Astrocyte (in vitro differentiated cells and primary cell): ENCODE measurements at regions not wholly inside any gene's neighbourhood (a gene's known extent, or its start where the extent isn't known, plus 50 kb on each side); places are given as distances from the start of the nearest gene placed in this dataset.

ENCODE experiments used
- DNase-seq: peaks from one replicate; pipeline ENCODE4 v3.0.0-alpha.2; 2010; ENCODE audit warnings: low read depth
- FAIRE-seq: peaks from 2 replicates; lab custom pipeline; 2011; peaks lifted over from hg19 to GRCh38; lab: Jason Lieb, UNC
- H2AFZ ChIP-seq: 2 replicates; pipeline ENCODE4 v1.6.0; 2012; ENCODE audit warnings: low read depth, low read length, inconsistent platforms
- H3K27ac ChIP-seq: 2 replicates; pipeline ENCODE4 v1.5.1; 2011; ENCODE audit warnings: low read depth, low read length, inconsistent platforms
- H3K27me3 ChIP-seq: 2 replicates; pipeline ENCODE4 v1.6.0; 2011; ENCODE audit warnings: low read length, inconsistent platforms; ENCODE audit not compliant: insufficient read depth
- H3K36me3 ChIP-seq: 2 replicates; pipeline ENCODE4 v1.5.1; 2011; ENCODE audit warnings: low read length, inconsistent platforms; ENCODE audit not compliant: insufficient read depth
- H3K4me1 ChIP-seq: 2 replicates; pipeline ENCODE4 v1.5.1; 2011; ENCODE audit warnings: low read length, inconsistent platforms; ENCODE audit not compliant: insufficient read depth
- H3K4me2 ChIP-seq: 2 replicates; pipeline ENCODE4 v1.6.0; 2012; ENCODE audit warnings: low read length, inconsistent platforms
- H3K4me3 ChIP-seq: 2 replicates; pipeline ENCODE4 v1.5.1; 2011; ENCODE audit warnings: low read depth, mild to moderate bottlenecking, low read length, inconsistent platforms; ENCODE audit not compliant: insufficient read depth
- H3K79me2 ChIP-seq: 2 replicates; pipeline ENCODE4 v1.6.0; 2012; ENCODE audit warnings: mild to moderate bottlenecking, low read length, inconsistent platforms; ENCODE audit not compliant: insufficient read depth
- H3K9ac ChIP-seq: 2 replicates; pipeline ENCODE4 v1.6.0; 2012; ENCODE audit warnings: mild to moderate bottlenecking, low read length, inconsistent platforms
- H3K9me3 ChIP-seq: 2 replicates; pipeline ENCODE4 v1.5.1; 2012; ENCODE audit warnings: low read depth, mild to moderate bottlenecking, low read length, inconsistent platforms; ENCODE audit not compliant: insufficient read depth
- H4K20me1 ChIP-seq: 2 replicates; pipeline ENCODE4 v1.6.0; 2012; ENCODE audit warnings: low read length, inconsistent platforms; ENCODE audit not compliant: insufficient read depth
- H3K27ac Mint-ChIP-seq: one replicate; pipeline ENCODE4 v1.8.0; 2021; ENCODE audit warnings: mild to moderate bottlenecking, mixed read lengths; ENCODE audit not compliant: unreplicated experiment
- H3K27me3 Mint-ChIP-seq: one replicate; pipeline ENCODE4 v1.8.0; 2021; ENCODE audit warnings: low read depth, mixed read lengths; ENCODE audit not compliant: unreplicated experiment
- H3K36me3 Mint-ChIP-seq: one replicate; pipeline ENCODE4 v1.8.0; 2021; ENCODE audit warnings: low read depth, mixed read lengths; ENCODE audit not compliant: unreplicated experiment
- H3K4me1 Mint-ChIP-seq: one replicate; pipeline ENCODE4 v1.8.0; 2021; ENCODE audit warnings: low read depth, mixed read lengths; ENCODE audit not compliant: unreplicated experiment
- H3K4me3 Mint-ChIP-seq: one replicate; pipeline ENCODE4 v1.8.0; 2021; ENCODE audit warnings: mild to moderate bottlenecking, moderate library complexity, mixed read lengths; ENCODE audit not compliant: unreplicated experiment
- H3K9me3 Mint-ChIP-seq: one replicate; pipeline ENCODE4 v1.8.0; 2021; ENCODE audit warnings: mild to moderate bottlenecking, mixed read lengths; ENCODE audit not compliant: unreplicated experiment
- EZH2 ChIP-seq: IDR thresholded peaks from 2 replicates; pipeline ENCODE4 v1.6.1; 2012; ENCODE audit warnings: mild to moderate bottlenecking, low read length, inconsistent platforms; ENCODE audit not compliant: insufficient read depth
- TF ChIP-seq, protein P1 (sequence below): IDR thresholded peaks from 2 replicates; pipeline ENCODE4 v1.5.1; 2011; ENCODE audit warnings: low read depth, mild to moderate bottlenecking, inconsistent platforms, low read length, moderate library complexity; ENCODE audit not compliant: insufficient read depth

DNA sequence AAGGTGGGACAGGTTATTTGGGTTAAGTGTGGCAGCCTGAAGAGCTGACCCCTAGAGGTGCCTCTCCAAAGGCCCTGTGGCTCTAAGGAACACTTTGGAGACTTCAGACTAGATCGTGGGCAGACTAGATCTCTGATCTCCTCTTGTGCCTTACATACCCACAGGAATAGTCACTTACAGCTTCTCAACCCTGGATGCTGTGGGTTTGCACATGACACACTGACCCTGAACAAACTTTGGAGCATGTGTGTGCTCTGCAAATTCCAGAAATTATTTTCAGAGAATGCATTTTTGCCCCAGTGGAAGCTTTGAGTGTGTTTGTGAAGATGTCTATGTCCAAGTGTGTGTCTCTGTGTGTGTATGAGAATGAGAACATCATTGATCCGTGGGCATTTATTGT lies 119.6 kb downstream of the EMX2 start:
- no peak overlapping the region for H3K4me2 ChIP-seq
- peak; percentile 26 for FAIRE-seq
- Mint-ChIP-seq H3K4me3 (no peak overlapping the region), H3K27me3 (peaks cover 16% of the 10 kb centered on the region), H3K4me1 (peaks cover 13% of the 10 kb centered on the region), H3K9me3 (peaks cover 7% of the 10 kb centered on the region), H3K36me3 (no peaks in the 10 kb centered on the region), H3K27ac (peak overlapping the region; percentile 81)
- H4K20me1 ChIP-seq = no peaks in the 10 kb centered on the region
- no peaks in the 10 kb centered on the region for H3K27me3 ChIP-seq
- H3K4me1 ChIP-seq = peaks cover 4% of the 10 kb centered on the region
- H3K79me2 ChIP-seq = no peaks in the 10 kb centered on the region
- H3K27ac ChIP-seq = no peak overlapping the region
- DNase-seq = no peak
- no peak overlapping the region for H3K4me3 ChIP-seq
- H3K36me3 ChIP-seq = no peaks in the 10 kb centered on the region
- TF ChIP-seq EZH2 = no peak
- TF ChIP-seq, protein P1, sequence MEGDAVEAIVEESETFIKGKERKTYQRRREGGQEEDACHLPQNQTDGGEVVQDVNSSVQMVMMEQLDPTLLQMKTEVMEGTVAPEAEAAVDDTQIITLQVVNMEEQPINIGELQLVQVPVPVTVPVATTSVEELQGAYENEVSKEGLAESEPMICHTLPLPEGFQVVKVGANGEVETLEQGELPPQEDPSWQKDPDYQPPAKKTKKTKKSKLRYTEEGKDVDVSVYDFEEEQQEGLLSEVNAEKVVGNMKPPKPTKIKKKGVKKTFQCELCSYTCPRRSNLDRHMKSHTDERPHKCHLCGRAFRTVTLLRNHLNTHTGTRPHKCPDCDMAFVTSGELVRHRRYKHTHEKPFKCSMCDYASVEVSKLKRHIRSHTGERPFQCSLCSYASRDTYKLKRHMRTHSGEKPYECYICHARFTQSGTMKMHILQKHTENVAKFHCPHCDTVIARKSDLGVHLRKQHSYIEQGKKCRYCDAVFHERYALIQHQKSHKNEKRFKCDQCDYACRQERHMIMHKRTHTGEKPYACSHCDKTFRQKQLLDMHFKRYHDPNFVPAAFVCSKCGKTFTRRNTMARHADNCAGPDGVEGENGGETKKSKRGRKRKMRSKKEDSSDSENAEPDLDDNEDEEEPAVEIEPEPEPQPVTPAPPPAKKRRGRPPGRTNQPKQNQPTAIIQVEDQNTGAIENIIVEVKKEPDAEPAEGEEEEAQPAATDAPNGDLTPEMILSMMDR = no peak
- H3K9ac ChIP-seq = no peak overlapping the region
- H2AFZ ChIP-seq = no peak overlapping the region
- H3K9me3 ChIP-seq = no peaks in the 10 kb centered on the region

DNA sequence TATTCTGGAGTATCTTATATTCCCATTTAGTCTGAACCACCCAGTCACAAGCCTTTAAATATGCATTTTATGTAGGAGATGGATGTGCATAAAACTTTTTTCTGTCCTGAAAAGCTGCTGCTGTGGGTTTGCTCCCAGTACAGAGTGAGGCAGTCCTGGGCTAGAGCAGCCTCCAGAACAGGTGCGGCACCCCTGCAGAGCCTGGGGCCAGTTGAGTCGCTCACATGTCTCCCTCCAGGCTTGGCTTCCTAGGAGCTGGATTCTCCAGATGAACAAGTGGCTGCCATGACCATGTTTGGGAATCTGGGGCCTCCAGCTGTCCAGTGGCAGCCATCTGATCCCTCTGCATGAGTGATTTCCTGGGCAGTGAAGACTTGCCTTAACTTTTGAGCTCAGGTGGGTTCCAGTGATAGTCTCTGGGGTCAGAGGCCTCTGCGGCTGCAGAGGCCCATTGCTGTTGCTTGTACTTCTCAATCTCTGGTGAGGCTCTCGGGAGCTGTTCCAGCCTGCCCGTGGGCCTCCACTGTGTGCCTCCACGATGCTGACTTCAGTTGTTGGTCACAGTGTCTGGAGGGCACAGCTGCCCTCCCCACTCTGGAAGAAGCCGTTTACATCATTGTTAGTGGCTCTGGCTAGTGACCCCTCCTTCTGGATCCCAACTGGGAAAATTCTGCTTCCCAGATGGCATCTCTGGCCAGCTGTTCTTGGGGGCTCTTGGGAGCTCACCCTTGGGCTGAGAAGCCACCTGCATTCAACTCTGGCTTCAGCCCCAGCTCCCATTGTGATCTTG lies 120.4 kb downstream of the EMX2 start:
- TF ChIP-seq EZH2 = no peak
- TF ChIP-seq, protein P1 = no peak
- Histone ChIP-seq H3K27me3 (no peaks in the 10 kb centered on the region), H4K20me1 (no peaks in the 10 kb centered on the region), H2AFZ (no peak overlapping the region), H3K9ac (peak overlapping the region; percentile 10), H3K36me3 (no peaks in the 10 kb centered on the region), H3K27ac (peak overlapping the region; percentile 33), H3K79me2 (no peaks in the 10 kb centered on the region), H3K4me3 (no peak overlapping the region), H3K4me2 (no peak overlapping the region), H3K9me3 (no peaks in the 10 kb centered on the region), H3K4me1 (peaks cover 4% of the 10 kb centered on the region)
- H3K4me3 Mint-ChIP-seq = no peak overlapping the region
- H3K27me3 Mint-ChIP-seq = peaks cover 18% of the 10 kb centered on the region
- no peak for DNase-seq
- H3K9me3 Mint-ChIP-seq = peaks cover 7% of the 10 kb centered on the region
- H3K36me3 Mint-ChIP-seq = no peaks in the 10 kb centered on the region
- no peak for FAIRE-seq
- peak overlapping the region; percentile 81 for H3K27ac Mint-ChIP-seq
- H3K4me1 Mint-ChIP-seq = peaks cover 13% of the 10 kb centered on the region

DNA sequence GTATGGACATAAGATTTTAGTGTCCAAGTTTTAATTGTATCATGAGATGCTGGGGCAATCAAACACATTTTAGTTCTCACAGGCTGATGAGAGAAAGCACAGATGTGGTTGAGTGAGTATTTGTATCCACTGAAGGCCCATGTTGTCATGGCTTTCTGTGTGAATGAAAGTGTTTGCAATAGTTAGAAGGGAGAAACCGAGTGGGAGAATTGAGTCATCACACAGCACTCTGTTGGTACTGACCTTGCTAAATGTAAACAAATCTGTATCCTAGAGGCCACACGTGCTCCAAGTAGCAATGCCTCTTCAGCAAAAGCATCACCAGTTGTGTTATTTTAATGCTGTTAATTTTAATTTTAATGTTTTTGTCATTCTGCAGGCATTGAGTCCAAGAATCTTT lies 121.2 kb downstream of the EMX2 start:
- no peak overlapping the region for H3K4me3 ChIP-seq
- peaks cover 7% of the 10 kb centered on the region for H3K9me3 Mint-ChIP-seq
- no peak overlapping the region for H3K4me2 ChIP-seq
- H3K36me3 ChIP-seq = no peaks in the 10 kb centered on the region
- H3K27ac ChIP-seq = no peak overlapping the region
- H2AFZ ChIP-seq = no peak overlapping the region
- DNase-seq (peak; percentile 75), FAIRE-seq (peak; percentile 45)
- no peaks in the 10 kb centered on the region for H3K27me3 ChIP-seq
- peaks cover 4% of the 10 kb centered on the region for H3K4me1 ChIP-seq
- H3K79me2 ChIP-seq = no peaks in the 10 kb centered on the region
- H3K4me3 Mint-ChIP-seq = no peak overlapping the region
- no peaks in the 10 kb centered on the region for H4K20me1 ChIP-seq
- no peak overlapping the region for H3K9ac ChIP-seq
- TF ChIP-seq, protein P1 = no peak
- TF ChIP-seq EZH2 = no peak
- peaks cover 18% of the 10 kb centered on the region for H3K27me3 Mint-ChIP-seq
- peaks cover 13% of the 10 kb centered on the region for H3K4me1 Mint-ChIP-seq
- H3K27ac Mint-ChIP-seq = peak overlapping the region; percentile 81
- H3K9me3 ChIP-seq = no peaks in the 10 kb centered on the region
- H3K36me3 Mint-ChIP-seq = no peaks in the 10 kb centered on the region
